H1 (cell line): ENCODE measurements at regions not wholly inside any gene's neighbourhood (a gene's known extent, or its start where the extent isn't known, plus 50 kb on each side); places are given as distances from the start of the nearest gene placed in this dataset.

ENCODE experiments used
- CTCF ChIA-PET: fragments of 300-600 bp; sonication (Branson Sonifier 250); formaldehyde crosslinking; loops from one replicate; lab custom pipeline; 2021; ENCODE audit not compliant: partially characterized antibody; lab: Charles Lee
- POLR2A ChIA-PET: fragments of 300-600 bp; sonication (Branson Sonifier 250); formaldehyde crosslinking; loops from one replicate; lab custom pipeline; 2021; ENCODE audit warnings: inconsistent platforms; ENCODE audit not compliant: partially characterized antibody; lab: Charles Lee
- DNase-seq, 2 experiments: peaks; one replicate each; pipeline versions ENCODE4 v3.0.0 to v3.0.0-alpha.2; 2010 to 2022; ENCODE audit warnings: low spot score in 2 of 2, low read depth in 1 of 2, mixed read lengths in 1 of 2
- FAIRE-seq: peaks from 2 replicates; lab custom pipeline; 2011; peaks lifted over from hg19 to GRCh38; lab: Jason Lieb, UNC
- H2AFZ ChIP-seq: 2 replicates; pipeline ENCODE4 v1.8.1; 2012; ENCODE audit warnings: low read length, inconsistent platforms
- H2AK5ac ChIP-seq: 2 replicates; pipeline ENCODE4 v1.6.1; 2013; ENCODE audit warnings: low read depth, low read length
- H2BK120ac ChIP-seq: replicated peaks from 2 replicates; pipeline ENCODE3; 2013; ENCODE audit warnings: low read depth, low read length, inconsistent platforms
- H2BK12ac ChIP-seq: 2 replicates; pipeline ENCODE4 v1.6.1; 2013; ENCODE audit warnings: low read depth, low read length
- H2BK15ac ChIP-seq: 2 replicates; pipeline ENCODE4 v1.6.1; 2013; ENCODE audit warnings: low read length
- H2BK20ac ChIP-seq: 2 replicates; pipeline ENCODE4 v1.6.1; 2013; ENCODE audit warnings: low read length
- H2BK5ac ChIP-seq: 2 replicates; pipeline ENCODE4 v1.6.1; 2013; ENCODE audit warnings: low read depth, low read length
- H3K14ac ChIP-seq: 2 replicates; pipeline ENCODE4 v1.6.1; 2013; ENCODE audit warnings: inconsistent platforms; ENCODE audit not compliant: insufficient read length
- H3K18ac ChIP-seq: 2 replicates; pipeline ENCODE4 v1.6.1; 2013; ENCODE audit warnings: low read length; ENCODE audit errors: extremely low read depth
- H3K23ac ChIP-seq: 2 replicates; pipeline ENCODE4 v1.6.1; 2013; ENCODE audit warnings: inconsistent platforms; ENCODE audit not compliant: insufficient read length
- H3K23me2 ChIP-seq: 2 replicates; pipeline ENCODE4 v1.6.1; 2013; ENCODE audit warnings: low read depth, low read length
- H3K27ac ChIP-seq: 2 replicates; pipeline ENCODE4 v1.6.1; 2011; ENCODE audit warnings: low read depth, low read length, inconsistent platforms
- H3K27me3 ChIP-seq, 4 experiments: replicated peaks in 1 of 4; 1 replicate in 1 of 4; 2 replicates in 3 of 4; pipeline versions ENCODE4 v1.6.1 to v1.8.1; 2011 to 2013; ENCODE audit warnings: low read length in 3 of 4, mild to moderate bottlenecking in 3 of 4, inconsistent platforms in 2 of 4, mixed read lengths in 2 of 4, moderate library complexity in 1 of 4; ENCODE audit not compliant: control insufficient read depth in 3 of 4, insufficient read depth in 3 of 4; ENCODE audit errors: extremely low read depth in 1 of 4
- H3K36me3 ChIP-seq, 4 experiments: 2 replicates each; pipeline versions ENCODE4 v1.6.1 to v1.8.1; 2011 to 2013; ENCODE audit warnings: mild to moderate bottlenecking in 4 of 4, low read length in 3 of 4, moderate library complexity in 2 of 4, control low read depth in 1 of 4, inconsistent platforms in 1 of 4; ENCODE audit not compliant: insufficient read depth in 4 of 4, control insufficient read depth in 2 of 4
- H3K4ac ChIP-seq: replicated peaks from 2 replicates; pipeline ENCODE3; 2013; ENCODE audit warnings: low read length, low read depth, mixed read lengths, inconsistent platforms; ENCODE audit not compliant: insufficient read length
- H3K4me1 ChIP-seq, 4 experiments: replicated peaks in 1 of 4; 1 replicate in 1 of 4; 2 replicates in 3 of 4; pipeline versions ENCODE4 v1.6.1 to v1.8.1; 2011 to 2013; ENCODE audit warnings: low read length in 3 of 4, inconsistent platforms in 2 of 4, mixed read lengths in 1 of 4; ENCODE audit not compliant: insufficient read depth in 4 of 4, control insufficient read depth in 3 of 4
- H3K4me2 ChIP-seq, 2 experiments: 2 replicates each; pipeline versions ENCODE4 v1.6.1 to v1.8.1; 2011 to 2013; ENCODE audit warnings: low read depth in 2 of 2, low read length in 2 of 2, control low read depth in 1 of 2, inconsistent platforms in 1 of 2, mild to moderate bottlenecking in 1 of 2; ENCODE audit not compliant: insufficient read depth in 1 of 2
- H3K4me3 ChIP-seq, 4 experiments: fragments of 200-600, 300-600 bp in 1 of 4; sonication (generic), shearing (Covaris generic), sonication (Bioruptor Twin) in 1 of 4; 2 replicates each; pipeline versions ENCODE4 v1.5.1 to v1.8.1; 2011 to 2016; ENCODE audit warnings: low read length in 4 of 4, low read depth in 3 of 4, control low read depth in 2 of 4, inconsistent platforms in 2 of 4, mild to moderate bottlenecking in 2 of 4, mixed read lengths in 1 of 4, moderate library complexity in 1 of 4; ENCODE audit not compliant: insufficient read depth in 2 of 4; ENCODE audit errors: extremely low read depth in 1 of 4
- H3K56ac ChIP-seq: replicated peaks from 2 replicates; pipeline ENCODE3; 2013; ENCODE audit warnings: low read depth, mild to moderate bottlenecking, mixed read lengths, low read length, inconsistent platforms; ENCODE audit not compliant: insufficient read length
- H3K79me1 ChIP-seq: 2 replicates; pipeline ENCODE4 v1.6.1; 2013; ENCODE audit warnings: low read depth, low read length, control low read depth
- H3K79me2 ChIP-seq, 2 experiments: 2 replicates each; pipeline versions ENCODE4 v1.6.1 to v1.8.1; 2012 to 2013; ENCODE audit warnings: low read length in 2 of 2, mild to moderate bottlenecking in 2 of 2, inconsistent platforms in 1 of 2; ENCODE audit not compliant: insufficient read depth in 2 of 2, control insufficient read depth in 1 of 2
- H3K9ac ChIP-seq, 4 experiments: replicated peaks in 1 of 4; 1 replicate in 1 of 4; 2 replicates in 3 of 4; pipeline versions ENCODE4 v1.6.1 to v1.8.1; 2011 to 2013; ENCODE audit warnings: low read depth in 3 of 4, low read length in 3 of 4, control low read depth in 2 of 4, mild to moderate bottlenecking in 2 of 4, moderate library complexity in 2 of 4, inconsistent platforms in 1 of 4; ENCODE audit errors: extremely low read depth in 1 of 4
- H3K9me3 ChIP-seq, 2 experiments: 2 replicates each; pipeline versions ENCODE4 v1.6.1 to v1.8.1; 2012 to 2013; ENCODE audit warnings: mild to moderate bottlenecking in 2 of 2, moderate library complexity in 2 of 2, control low read depth in 1 of 2, inconsistent platforms in 1 of 2, low read depth in 1 of 2, low read length in 1 of 2, mixed read lengths in 1 of 2; ENCODE audit not compliant: insufficient read depth in 2 of 2
- H4K20me1 ChIP-seq, 2 experiments: replicated peaks in 1 of 2; 2 replicates each; pipeline versions ENCODE3 to v1.8.1; 2011 to 2013; ENCODE audit warnings: inconsistent platforms in 2 of 2, low read length in 2 of 2, mild to moderate bottlenecking in 1 of 2; ENCODE audit not compliant: insufficient read depth in 2 of 2, control insufficient read depth in 1 of 2
- H4K5ac ChIP-seq: 2 replicates; pipeline ENCODE4 v1.6.1; 2013; ENCODE audit warnings: low read length, low read depth, mixed read lengths, inconsistent platforms; ENCODE audit not compliant: insufficient read length
- H4K8ac ChIP-seq: 2 replicates; pipeline ENCODE4 v1.8.0; 2013; ENCODE audit warnings: mild to moderate bottlenecking, moderate library complexity, low read length, inconsistent platforms; ENCODE audit not compliant: insufficient read depth; ENCODE audit errors: extremely low read depth
- H4K91ac ChIP-seq: replicated peaks from 2 replicates; pipeline ENCODE3; 2013; ENCODE audit warnings: low read length, mixed read lengths, inconsistent platforms; ENCODE audit not compliant: insufficient read length
- BRCA1 ChIP-seq: IDR thresholded peaks from 2 replicates; pipeline ENCODE4 v1.6.1; 2012; ENCODE audit warnings: low read depth, low read length, improper control_type of control experiment
- CBX8 ChIP-seq: fragments of 300-800, 300-1000 bp; sonication (generic); IDR thresholded peaks from 2 replicates; pipeline ENCODE4 v1.7.1; 2016; ENCODE audit warnings: low read depth, low read length, borderline replicate concordance
- EGR1 ChIP-seq: IDR thresholded peaks from 2 replicates; pipeline ENCODE4 v1.6.1; 2011; ENCODE audit warnings: low read depth, low read length, borderline replicate concordance
- FOSL1 ChIP-seq: IDR thresholded peaks from 2 replicates; pipeline ENCODE4 v1.6.1; 2011; ENCODE audit warnings: mild to moderate bottlenecking, low read depth, low read length, moderate library complexity; ENCODE audit not compliant: insufficient read depth
- JUN ChIP-seq: IDR thresholded peaks from 2 replicates; pipeline ENCODE4 v1.6.1; 2011; ENCODE audit warnings: low read depth, mild to moderate bottlenecking, improper control_type of control experiment, low read length
- KDM4A ChIP-seq: IDR thresholded peaks from one replicate; pipeline ENCODE4 v1.7.1; 2012; ENCODE audit warnings: low read depth, mild to moderate bottlenecking, moderate library complexity, low read length, inconsistent platforms; ENCODE audit not compliant: severe bottlenecking
- RBBP5 ChIP-seq: IDR thresholded peaks from 2 replicates; pipeline ENCODE4 v1.7.1; 2012; ENCODE audit warnings: low read depth, mild to moderate bottlenecking, inconsistent platforms, low read length, moderate library complexity, borderline replicate concordance
- RNF2 ChIP-seq: fragments of 200-900, 300-1000 bp; sonication (generic); IDR thresholded peaks from 2 replicates; pipeline ENCODE4 v1.7.1; 2016; ENCODE audit warnings: borderline replicate concordance, low read depth, mild to moderate bottlenecking, antibody characterized with exemption, low read length; ENCODE audit not compliant: poor library complexity, severe bottlenecking; ENCODE audit errors: missing control alignments
- SUZ12 ChIP-seq: fragments of 200-600 bp; sonication (generic); IDR thresholded peaks from 2 replicates; pipeline ENCODE4 v1.6.1; 2012; ENCODE audit warnings: mild to moderate bottlenecking, inconsistent platforms, low read length, moderate library complexity, mixed read lengths
- WGBS, 2 experiments: shearing (Covaris generic) in 1 of 2; methylation state at CpG; one replicate each; pipeline versions ENCODE4 v1.1.6 to v1.1.7; 2013 to 2015; ENCODE audit warnings: low lambda C conversion rate in 2 of 2, mixed read lengths in 2 of 2, inconsistent platforms in 1 of 2, low coverage in 1 of 2, missing lambda C conversion rate in 1 of 2; ENCODE audit not compliant: insufficient replicate concordance in 2 of 2, insufficient coverage in 1 of 2, insufficient read length in 1 of 2; ENCODE audit errors: extremely low coverage in 1 of 2, missing lambda C conversion rate in 1 of 2; 5-methylcytosine and 5-hydroxymethylcytosine counted together

GRCh38 chr14:65840786-65841185 lies 428.3 kb downstream of the FUT8 start:
- Histone ChIP-seq H3K36me3 (no peaks in the 10 kb centered on the region), H3K23me2 (no peaks in the 10 kb centered on the region), H3K4me2 (no peak overlapping the region), H4K5ac (no peak overlapping the region), H3K27me3 (no peaks in the 10 kb centered on the region), H2AK5ac (no peak overlapping the region), H2BK5ac (no peak overlapping the region), H2AFZ (no peak overlapping the region), H4K8ac (no peak overlapping the region), H3K4me1 (no peaks in the 10 kb centered on the region; a peak in 1 of 7 replicates), H4K91ac (no peak overlapping the region), H3K4me3 (no peak overlapping the region), H3K9me3 (no peaks in the 10 kb centered on the region), H3K79me2 (no peaks in the 10 kb centered on the region), H3K4ac (no peak overlapping the region), H2BK15ac (no peak overlapping the region), H2BK120ac (no peak overlapping the region), H3K18ac (no peak overlapping the region), H3K14ac (no peak overlapping the region), H3K56ac (no peak overlapping the region), H3K23ac (no peak overlapping the region), H3K79me1 (no peaks in the 10 kb centered on the region), H2BK20ac (no peak overlapping the region), H3K27ac (no peak overlapping the region), H2BK12ac (no peak overlapping the region), H3K9ac (no peak overlapping the region), H4K20me1 (no peaks in the 10 kb centered on the region)
- DNase-seq (no peak), FAIRE-seq (no peak)
- 100% methylated on average over 1 of the region's 1 CpG; no CpG with 5 or more reads in 1 of the 2 experiments for WGBS, 2 experiments
- ChIA-PET POLR2A (no interaction called here), CTCF (no interaction called here)
- TF ChIP-seq JUN (no peak), RNF2 (no peak), KDM4A (no peak), FOSL1 (no peak), BRCA1 (no peak), SUZ12 (no peak), RBBP5 (no peak), CBX8 (no peak), EGR1 (no peak)
